Epithelial cell of esophagus (primary cell): ENCODE measurements at regions not wholly inside any gene's neighbourhood (a gene's known extent, or its start where the extent isn't known, plus 50 kb on each side); places are given as distances from the start of the nearest gene placed in this dataset.

Source experiments
- DNase-seq: peaks from one replicate; pipeline ENCODE4 v3.0.0; 2010; ENCODE audit warnings: low read depth
- H3K4me3 ChIP-seq: 2 replicates; pipeline ENCODE4 v1.5.1; 2011; ENCODE audit warnings: mild to moderate bottlenecking, low read length, control low read depth
- TF ChIP-seq, protein P1 (sequence below): IDR thresholded peaks from 2 replicates; pipeline ENCODE4 v1.5.1; 2011; ENCODE audit warnings: low read depth, mild to moderate bottlenecking, low read length, control low read depth, inconsistent platforms; ENCODE audit not compliant: insufficient read depth; ENCODE audit errors: missing control alignments

DNA sequence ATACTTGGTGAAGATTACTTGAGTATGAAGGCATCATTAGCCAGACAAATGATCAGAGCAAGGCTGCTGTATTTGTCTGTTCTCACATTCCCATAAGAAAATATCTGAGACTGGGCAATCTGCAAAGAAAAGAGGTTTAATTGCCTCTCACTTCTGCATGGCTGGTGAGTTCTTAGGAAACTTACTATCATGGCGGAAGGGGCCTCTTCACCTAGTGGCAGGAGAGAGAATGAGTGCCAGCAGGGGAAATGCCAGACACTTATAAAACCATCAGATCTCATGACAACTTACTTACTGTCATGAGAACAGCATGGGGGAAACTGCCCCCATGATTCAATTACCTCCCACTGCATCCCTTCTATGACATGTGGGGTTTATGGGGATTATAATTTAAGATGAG lies 452.3 kb downstream of the GALR1 start:
- TF ChIP-seq, protein P1, sequence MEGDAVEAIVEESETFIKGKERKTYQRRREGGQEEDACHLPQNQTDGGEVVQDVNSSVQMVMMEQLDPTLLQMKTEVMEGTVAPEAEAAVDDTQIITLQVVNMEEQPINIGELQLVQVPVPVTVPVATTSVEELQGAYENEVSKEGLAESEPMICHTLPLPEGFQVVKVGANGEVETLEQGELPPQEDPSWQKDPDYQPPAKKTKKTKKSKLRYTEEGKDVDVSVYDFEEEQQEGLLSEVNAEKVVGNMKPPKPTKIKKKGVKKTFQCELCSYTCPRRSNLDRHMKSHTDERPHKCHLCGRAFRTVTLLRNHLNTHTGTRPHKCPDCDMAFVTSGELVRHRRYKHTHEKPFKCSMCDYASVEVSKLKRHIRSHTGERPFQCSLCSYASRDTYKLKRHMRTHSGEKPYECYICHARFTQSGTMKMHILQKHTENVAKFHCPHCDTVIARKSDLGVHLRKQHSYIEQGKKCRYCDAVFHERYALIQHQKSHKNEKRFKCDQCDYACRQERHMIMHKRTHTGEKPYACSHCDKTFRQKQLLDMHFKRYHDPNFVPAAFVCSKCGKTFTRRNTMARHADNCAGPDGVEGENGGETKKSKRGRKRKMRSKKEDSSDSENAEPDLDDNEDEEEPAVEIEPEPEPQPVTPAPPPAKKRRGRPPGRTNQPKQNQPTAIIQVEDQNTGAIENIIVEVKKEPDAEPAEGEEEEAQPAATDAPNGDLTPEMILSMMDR = no peak
- DNase-seq = no peak
- no peak overlapping the region for H3K4me3 ChIP-seq

DNA sequence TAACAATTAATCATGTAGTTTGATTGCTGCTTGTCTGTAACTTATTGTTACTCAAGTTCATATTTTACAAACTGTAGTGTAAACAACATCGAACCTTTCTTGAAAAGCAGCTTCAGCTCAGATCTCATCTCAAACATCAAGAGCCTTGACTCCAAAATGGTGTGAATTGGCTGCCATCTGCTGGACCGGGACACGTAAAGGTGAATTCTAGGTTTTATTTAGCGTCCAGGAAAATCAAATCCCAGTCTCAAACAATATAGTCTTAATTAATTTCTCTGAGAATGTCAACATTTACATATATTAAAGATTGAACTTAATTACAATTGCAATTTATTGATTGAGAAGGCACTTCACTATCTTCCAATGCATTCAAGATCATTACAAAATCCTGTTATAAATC lies 453.0 kb downstream of the GALR1 start:
- TF ChIP-seq, protein P1 = no peak

DNA sequence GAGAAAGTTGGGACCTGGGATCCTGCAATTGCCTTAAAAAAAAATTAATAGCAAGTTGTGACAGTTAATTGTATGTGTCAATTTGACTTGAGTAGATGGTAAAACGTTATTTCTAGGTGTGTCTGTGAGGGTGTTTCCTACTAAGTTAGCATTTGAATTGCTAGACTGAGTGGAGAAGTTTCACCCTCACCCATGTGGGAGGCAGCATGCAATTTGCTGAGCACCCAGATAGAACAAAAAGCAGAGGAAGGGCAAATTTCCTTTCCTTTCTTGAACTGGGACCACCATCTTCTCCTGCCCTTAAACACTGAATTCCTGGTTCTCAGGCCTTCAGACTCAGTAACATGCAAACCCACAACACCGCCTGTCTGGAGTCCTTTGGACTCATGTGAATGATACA lies 455.7 kb downstream of the GALR1 start:
- no peak overlapping the region for H3K4me3 ChIP-seq
- TF ChIP-seq, protein P1 = no peak
- no peak for DNase-seq

More for the DNA sequence above, 453.0 kb downstream of the GALR1 start:
- no peak overlapping the region for H3K4me3 ChIP-seq
- DNase-seq = peak; percentile 29

DNA sequence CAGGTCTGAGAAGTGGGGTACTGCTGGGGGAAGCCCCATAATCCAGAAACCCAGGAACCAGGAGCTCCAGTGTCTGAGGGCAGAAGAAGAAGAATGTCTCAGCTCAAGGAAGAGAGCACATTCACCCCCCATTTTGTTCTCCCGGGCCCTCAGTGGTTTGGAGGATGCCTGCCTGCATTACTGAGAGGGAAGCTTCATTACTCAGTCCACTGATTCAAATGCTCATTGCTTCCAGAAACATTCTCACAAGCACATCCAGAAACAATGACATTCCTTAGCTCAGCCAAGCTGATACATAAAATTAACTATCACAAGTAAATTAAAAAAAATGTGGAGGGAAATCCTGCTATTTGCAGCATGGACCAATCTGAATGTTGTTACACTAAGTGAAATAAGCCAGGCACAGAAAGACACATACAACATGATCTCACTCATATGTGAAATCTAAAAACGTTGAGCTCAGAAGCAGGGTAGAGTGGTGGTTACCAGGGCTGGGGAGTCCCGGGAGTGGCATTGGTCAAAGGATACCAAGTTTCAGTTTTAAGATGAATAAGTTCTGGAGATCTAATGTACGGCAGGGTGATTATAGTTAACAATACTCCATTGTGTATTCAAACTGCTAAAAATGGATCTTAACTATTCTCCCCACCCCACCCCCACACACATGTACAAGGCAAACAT lies 459.3 kb downstream of the GALR1 start:
- TF ChIP-seq, protein P1 = no peak
- no peak overlapping the region for H3K4me3 ChIP-seq
- DNase-seq = no peak

DNA sequence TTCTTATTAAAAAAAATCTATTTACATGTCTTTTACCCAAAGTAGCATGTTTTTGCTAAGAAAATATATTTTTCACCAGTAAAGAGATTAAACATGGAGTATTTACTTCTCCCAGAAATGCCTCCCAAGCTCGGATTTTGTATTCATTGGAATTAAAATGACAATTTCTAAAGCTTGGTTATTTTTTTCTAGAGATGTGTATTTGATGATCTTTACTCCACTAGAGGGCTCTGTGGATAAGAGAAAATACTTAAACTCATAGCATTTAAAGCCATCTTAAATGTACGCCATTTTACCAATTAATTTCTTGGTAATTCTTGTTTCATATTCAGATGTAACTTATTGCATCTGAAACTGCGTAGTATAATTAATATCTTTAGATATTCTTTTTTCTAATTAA lies 461.4 kb downstream of the GALR1 start:
- TF ChIP-seq, protein P1 = no peak
- no peak for DNase-seq
- H3K4me3 ChIP-seq = no peak overlapping the region

DNA sequence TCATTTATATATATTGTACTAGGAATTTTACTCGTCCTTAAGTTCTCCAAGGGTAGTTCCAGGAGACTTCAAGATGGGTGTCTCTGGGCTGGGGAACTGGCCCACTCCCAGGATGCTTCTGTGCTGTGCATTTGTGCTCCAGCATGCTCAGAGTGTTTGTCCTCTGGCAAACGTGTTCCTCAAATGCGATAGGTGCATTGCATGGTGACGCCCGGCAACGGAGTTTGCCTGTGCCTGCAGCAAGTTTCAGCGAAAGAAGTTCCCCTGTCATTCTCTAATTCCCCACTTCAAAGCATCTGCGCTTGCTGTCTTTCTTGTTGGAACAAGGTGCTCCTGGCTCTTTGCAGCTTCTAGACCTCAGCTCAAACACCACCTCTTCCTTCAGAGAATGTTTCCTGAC lies 465.1 kb downstream of the GALR1 start:
- TF ChIP-seq, protein P1 = no peak
- no peak for DNase-seq
- H3K4me3 ChIP-seq = no peak overlapping the region

DNA sequence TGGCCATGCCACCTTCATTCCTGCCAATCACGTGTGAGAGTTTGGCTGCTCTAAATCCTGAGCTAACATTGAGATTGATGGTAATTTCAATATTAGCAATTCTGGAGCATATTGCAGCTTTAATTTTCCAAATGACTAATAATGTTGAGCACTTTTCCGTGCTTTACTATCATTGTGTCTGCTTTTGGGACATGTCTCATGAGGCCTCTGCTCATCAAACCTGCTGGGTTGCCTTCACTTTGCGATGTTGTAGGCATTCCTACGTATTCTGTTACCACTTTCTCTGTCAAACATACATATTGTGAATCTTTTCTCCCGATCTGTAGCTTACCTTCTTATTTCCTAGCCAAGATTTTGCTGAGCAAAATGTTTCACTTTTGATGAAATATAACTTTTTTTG lies 466.6 kb downstream of the GALR1 start:
- TF ChIP-seq, protein P1 = no peak
- no peak for DNase-seq
- no peak overlapping the region for H3K4me3 ChIP-seq
